H1 (cell line): ENCODE measurements at regions not wholly inside any gene's neighbourhood (a gene's known extent, or its start where the extent isn't known, plus 50 kb on each side); places are given as distances from the start of the nearest gene placed in this dataset.

ENCODE experiments used
- CREB1 ChIP-seq: IDR thresholded peaks from 2 replicates; pipeline ENCODE4 v1.6.1; 2012; ENCODE audit warnings: inconsistent platforms
- POLR2A ChIP-seq, 2 experiments: IDR thresholded peaks; 1 replicate in 1 of 2; 2 replicates in 1 of 2; pipeline ENCODE4 v1.6.1; 2011; ENCODE audit warnings: low read depth in 2 of 2, low read length in 2 of 2, mild to moderate bottlenecking in 2 of 2; ENCODE audit errors: control extremely low read depth in 1 of 2
- POLR2AphosphoS5 ChIP-seq: IDR thresholded peaks from 2 replicates; pipeline ENCODE4 v1.6.1; 2011; ENCODE audit warnings: low read depth, low read length
- SIRT6 ChIP-seq: IDR thresholded peaks from one replicate; pipeline ENCODE4 v1.7.1; 2012; ENCODE audit warnings: low read length, inconsistent platforms
- SP1 ChIP-seq: IDR thresholded peaks from 2 replicates; pipeline ENCODE4 v1.6.1; 2011; ENCODE audit warnings: low read depth, low read length
- SUZ12 ChIP-seq: fragments of 200-600 bp; sonication (generic); IDR thresholded peaks from 2 replicates; pipeline ENCODE4 v1.6.1; 2012; ENCODE audit warnings: mild to moderate bottlenecking, inconsistent platforms, low read length, moderate library complexity, mixed read lengths
- TF ChIP-seq, protein P1 (sequence below), 3 experiments: IDR thresholded peaks; 1 replicate in 2 of 3; 2 replicates in 1 of 3; pipeline versions ENCODE4 v1.5.1 to v1.6.1; 2011; ENCODE audit warnings: low read length in 3 of 3, mild to moderate bottlenecking in 3 of 3, inconsistent platforms in 2 of 3, low read depth in 1 of 3, moderate library complexity in 1 of 3; ENCODE audit not compliant: insufficient read depth in 1 of 3; ENCODE audit errors: control extremely low read depth in 1 of 3

DNA sequence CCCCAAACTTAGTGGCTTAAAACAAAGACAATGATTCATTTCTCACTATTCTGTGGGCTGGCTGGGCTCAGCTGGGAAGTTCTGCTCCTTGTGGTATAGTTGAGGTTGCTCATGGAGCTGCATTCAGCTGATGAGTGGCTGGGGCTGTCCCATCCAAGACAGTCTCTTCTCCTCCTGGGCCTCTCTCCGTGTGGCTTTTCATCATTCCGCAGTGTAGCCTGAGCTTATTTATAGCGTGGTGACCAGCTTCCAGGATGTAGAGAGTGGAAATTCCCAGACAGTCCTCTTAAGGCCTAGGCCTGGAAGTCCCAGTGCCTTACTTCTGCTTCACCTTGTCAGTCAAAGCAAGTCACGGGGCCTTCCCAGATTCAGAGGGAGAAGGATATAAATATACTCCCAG lies 136.7 kb upstream of the DAZL start:
- no peak for TF ChIP-seq SUZ12
- TF ChIP-seq, protein P1, sequence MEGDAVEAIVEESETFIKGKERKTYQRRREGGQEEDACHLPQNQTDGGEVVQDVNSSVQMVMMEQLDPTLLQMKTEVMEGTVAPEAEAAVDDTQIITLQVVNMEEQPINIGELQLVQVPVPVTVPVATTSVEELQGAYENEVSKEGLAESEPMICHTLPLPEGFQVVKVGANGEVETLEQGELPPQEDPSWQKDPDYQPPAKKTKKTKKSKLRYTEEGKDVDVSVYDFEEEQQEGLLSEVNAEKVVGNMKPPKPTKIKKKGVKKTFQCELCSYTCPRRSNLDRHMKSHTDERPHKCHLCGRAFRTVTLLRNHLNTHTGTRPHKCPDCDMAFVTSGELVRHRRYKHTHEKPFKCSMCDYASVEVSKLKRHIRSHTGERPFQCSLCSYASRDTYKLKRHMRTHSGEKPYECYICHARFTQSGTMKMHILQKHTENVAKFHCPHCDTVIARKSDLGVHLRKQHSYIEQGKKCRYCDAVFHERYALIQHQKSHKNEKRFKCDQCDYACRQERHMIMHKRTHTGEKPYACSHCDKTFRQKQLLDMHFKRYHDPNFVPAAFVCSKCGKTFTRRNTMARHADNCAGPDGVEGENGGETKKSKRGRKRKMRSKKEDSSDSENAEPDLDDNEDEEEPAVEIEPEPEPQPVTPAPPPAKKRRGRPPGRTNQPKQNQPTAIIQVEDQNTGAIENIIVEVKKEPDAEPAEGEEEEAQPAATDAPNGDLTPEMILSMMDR (IDR thresholded peaks at IDR 0.05; ENCODE audit: control extremely low read depth in 1 of 3, insufficient read depth in 1 of 3, low read depth in 1 of 3, low read length in 3 of 3): no peak
- TF ChIP-seq POLR2A (IDR thresholded peaks at IDR 0.05; ENCODE audit: control extremely low read depth in 1 of 2, low read depth in 2 of 2, low read length in 2 of 2): no peak
- no peak for TF ChIP-seq POLR2AphosphoS5
- no peak for TF ChIP-seq SIRT6
- no peak for TF ChIP-seq CREB1
- no peak for TF ChIP-seq SP1
